ENCODE measurements at regions not wholly inside any gene's neighbourhood (a gene's known extent, or its start where the extent isn't known, plus 50 kb on each side); places are given as distances from the start of the nearest gene placed in this dataset.

DNA sequence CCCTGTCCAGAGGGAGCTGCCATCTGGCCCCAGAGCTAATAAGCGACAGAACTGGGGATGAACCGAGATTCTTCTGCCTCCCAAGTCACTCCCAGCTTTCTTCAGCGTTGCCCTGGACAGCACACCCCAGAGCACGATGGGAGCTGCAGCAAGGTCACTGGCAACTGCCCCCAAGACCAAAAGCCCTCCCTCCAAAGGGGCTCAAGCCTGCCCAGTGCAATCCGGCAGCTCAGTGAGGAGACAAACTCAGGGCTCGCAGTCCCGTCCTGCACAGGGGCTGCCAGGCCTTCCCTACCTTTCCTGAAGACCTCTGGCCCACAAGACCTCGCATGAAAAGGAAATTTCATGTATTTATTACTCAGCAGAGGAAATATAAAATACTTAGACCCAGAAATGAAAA lies 174.8 kb downstream of the BCOR start:
- Histone ChIP-seq H3K4me3 (no peak overlapping the region), H3K27ac (no peak overlapping the region), H3K27me3 (peaks cover 0 to 6% (median 0%) of the 10 kb centered on the region in 7 donors), H3K9me3 (no peaks in the 10 kb centered on the region), H3K36me3 (no peaks in the 10 kb centered on the region), H3K4me1 (peaks cover 0 to 12% (median 0%) of the 10 kb centered on the region in 9 donors)
- intact Hi-C loops (cut with DNase I), result loop anchor here in 1 of 10 donors (10.0 kb wide), 1 partner anchor 82 kb away; no protein-coding TSS in a partner anchor
- WGBS, 2 donors, result 74 to 91% methylated on average over 8 of the region's 8 CpGs
- TF ChIP-seq, protein P1, sequence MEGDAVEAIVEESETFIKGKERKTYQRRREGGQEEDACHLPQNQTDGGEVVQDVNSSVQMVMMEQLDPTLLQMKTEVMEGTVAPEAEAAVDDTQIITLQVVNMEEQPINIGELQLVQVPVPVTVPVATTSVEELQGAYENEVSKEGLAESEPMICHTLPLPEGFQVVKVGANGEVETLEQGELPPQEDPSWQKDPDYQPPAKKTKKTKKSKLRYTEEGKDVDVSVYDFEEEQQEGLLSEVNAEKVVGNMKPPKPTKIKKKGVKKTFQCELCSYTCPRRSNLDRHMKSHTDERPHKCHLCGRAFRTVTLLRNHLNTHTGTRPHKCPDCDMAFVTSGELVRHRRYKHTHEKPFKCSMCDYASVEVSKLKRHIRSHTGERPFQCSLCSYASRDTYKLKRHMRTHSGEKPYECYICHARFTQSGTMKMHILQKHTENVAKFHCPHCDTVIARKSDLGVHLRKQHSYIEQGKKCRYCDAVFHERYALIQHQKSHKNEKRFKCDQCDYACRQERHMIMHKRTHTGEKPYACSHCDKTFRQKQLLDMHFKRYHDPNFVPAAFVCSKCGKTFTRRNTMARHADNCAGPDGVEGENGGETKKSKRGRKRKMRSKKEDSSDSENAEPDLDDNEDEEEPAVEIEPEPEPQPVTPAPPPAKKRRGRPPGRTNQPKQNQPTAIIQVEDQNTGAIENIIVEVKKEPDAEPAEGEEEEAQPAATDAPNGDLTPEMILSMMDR (IDR thresholded peaks at IDR 0.05), result no peak
- ATAC-seq (peak in 2 of 8 donors; percentile 14 to 22), DNase-seq (no peak)

DNA sequence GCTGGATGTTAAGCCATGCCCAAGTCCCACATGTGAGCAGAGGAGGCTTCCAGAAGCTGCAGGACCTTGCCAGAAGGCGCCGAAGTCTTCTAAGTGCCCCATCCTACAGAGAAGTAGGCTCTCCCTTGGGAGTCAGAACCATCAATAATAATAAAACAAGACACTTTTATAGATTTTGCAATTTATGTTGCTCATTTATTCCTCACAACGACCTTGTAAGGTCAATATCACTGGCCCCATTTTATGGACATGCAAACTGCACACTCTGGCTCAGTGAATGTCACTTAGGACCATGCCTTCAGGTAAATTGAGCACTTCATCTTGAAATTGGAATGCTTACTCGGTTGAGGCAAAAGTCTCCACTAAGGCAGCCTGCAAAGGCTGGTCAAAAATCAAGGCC lies 170.4 kb downstream of the BCOR start:
- ATAC-seq, result no peak
- TF ChIP-seq, protein P1 (IDR thresholded peaks at IDR 0.05), result no peak
- Histone ChIP-seq H3K4me3 (no peak overlapping the region), H3K27me3 (no peaks in the 10 kb centered on the region), H3K36me3 (no peaks in the 10 kb centered on the region), H3K4me1 (peaks cover 0 to 28% (median 9%) of the 10 kb centered on the region in 9 donors), H3K27ac (no peak overlapping the region), H3K9me3 (no peaks in the 10 kb centered on the region)
- intact Hi-C loops (cut with DNase I), result loop anchor here in 1 of 10 donors (10.0 kb wide), 1 partner anchor 77 kb away; no protein-coding TSS in a partner anchor
- WGBS, 2 donors, result 94% methylated on average over 4 of the region's 4 CpGs
- DNase-seq, result no peak

DNA sequence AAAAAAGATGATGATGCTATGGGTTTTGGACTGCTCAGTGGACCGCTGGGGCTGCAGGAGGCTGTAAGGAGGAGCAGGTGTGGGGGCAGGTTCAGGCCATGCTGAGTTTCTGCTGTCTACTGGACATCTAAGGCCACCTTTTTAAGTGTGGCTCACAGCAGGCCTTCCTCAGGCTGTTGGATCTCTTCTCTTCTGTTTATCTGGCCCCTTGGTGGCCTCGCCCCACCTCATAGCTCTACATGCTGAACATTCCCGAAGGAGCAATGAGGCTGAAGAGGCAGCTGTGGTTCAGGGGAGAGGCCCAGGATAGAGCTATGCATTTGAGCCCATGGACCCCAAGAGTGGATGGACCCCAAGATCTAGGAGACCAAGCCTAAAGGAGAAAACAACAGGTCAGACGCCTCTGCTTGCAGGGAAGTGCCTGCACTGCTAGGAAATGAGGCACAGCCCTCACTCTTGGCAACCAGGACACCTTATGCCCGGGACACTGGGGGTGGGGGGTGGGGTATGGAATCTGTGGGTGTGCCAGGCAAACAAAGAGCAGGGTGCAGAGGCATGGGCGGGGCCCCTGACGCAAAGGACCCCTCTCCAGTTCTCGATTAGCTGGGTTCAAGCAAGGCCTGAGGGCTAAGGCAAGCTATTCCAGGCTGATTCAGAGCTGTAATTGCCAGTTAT lies 168.9 kb downstream of the BCOR start:
- intact Hi-C loops (cut with DNase I), result loop anchor here in 1 of 10 donors (10.0 kb wide), 1 partner anchor 76 kb away; no protein-coding TSS in a partner anchor
- Histone ChIP-seq H3K9me3 (no peaks in the 10 kb centered on the region), H3K36me3 (no peaks in the 10 kb centered on the region), H3K4me3 (no peak overlapping the region), H3K4me1 (peaks cover 0 to 27% (median 9%) of the 10 kb centered on the region in 9 donors), H3K27ac (no peak overlapping the region), H3K27me3 (no peaks in the 10 kb centered on the region)
- TF ChIP-seq, protein P1 (IDR thresholded peaks at IDR 0.05), result no peak
- 87% methylated on average over 8 of the region's 8 CpGs for WGBS, 2 donors
- ATAC-seq (no peak), DNase-seq (no peak)

DNA sequence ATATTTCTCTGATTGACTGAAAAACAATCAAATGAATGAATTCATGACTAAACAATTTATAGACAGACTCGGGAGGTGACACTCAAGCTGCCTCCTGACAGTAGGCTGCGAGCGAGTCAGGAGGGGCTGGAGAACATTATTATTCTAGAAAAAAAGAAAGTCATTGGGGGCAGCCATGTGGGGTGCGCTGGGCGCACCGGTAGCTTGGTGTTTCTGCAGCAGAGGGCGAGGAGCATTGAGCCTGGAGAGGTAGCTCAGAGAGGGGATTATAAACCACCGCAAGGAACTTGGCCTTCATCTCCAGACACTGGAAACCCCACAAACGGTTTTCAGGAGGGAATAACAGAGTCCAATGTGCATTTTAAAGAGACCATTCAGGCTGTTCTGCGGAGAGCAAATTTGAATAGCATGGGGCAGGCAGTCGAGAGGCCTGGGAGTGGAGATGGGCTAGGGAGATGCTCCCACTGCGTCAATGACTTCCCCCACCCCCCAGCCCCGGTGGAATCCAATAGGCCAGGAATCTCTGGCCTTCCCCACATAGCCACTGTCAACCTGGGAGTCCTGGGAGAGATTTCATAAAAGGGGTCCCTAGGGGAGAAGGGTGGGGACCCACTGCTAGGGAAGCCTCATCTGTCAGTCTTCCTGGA lies 168.3 kb downstream of the BCOR start:
- Histone ChIP-seq H3K27ac (peak overlapping the region in 3 of 10 donors; percentile 58 to 70 (median 66)), H3K4me3 (no peak overlapping the region), H3K4me1 (peaks cover 0 to 27% (median 9%) of the 10 kb centered on the region in 9 donors), H3K27me3 (no peaks in the 10 kb centered on the region), H3K36me3 (no peaks in the 10 kb centered on the region), H3K9me3 (no peaks in the 10 kb centered on the region)
- WGBS, 2 donors, result 85% methylated on average over 12 to 13 of the region's 13 CpGs
- DNase-seq, result no peak
- TF ChIP-seq, protein P1 (IDR thresholded peaks at IDR 0.05), result no peak
- ATAC-seq, result no peak
- intact Hi-C loops (cut with DNase I), result loop anchor here in 1 of 10 donors (10.0 kb wide), 1 partner anchor 75 kb away; no protein-coding TSS in a partner anchor

Data from heart right ventricle (tissue), 16 donors.